GM18870 (cell line): ENCODE measurements at regions not wholly inside any gene's neighbourhood (a gene's known extent, or its start where the extent isn't known, plus 50 kb on each side); places are given as distances from the start of the nearest gene placed in this dataset.
"Not testable (repeated sequence)": the region's sequence is repeated elsewhere in the genome, so short reads cannot be mapped to it uniquely, and the experiment has no call there.

Experiments used
- ATAC-seq: cut with Tn5 transposase; IDR thresholded peaks from one replicate; pipeline ENCODE4 v1.9.1; 2021; ENCODE audit warnings: moderate library complexity; ENCODE audit not compliant: unreplicated experiment

DNA sequence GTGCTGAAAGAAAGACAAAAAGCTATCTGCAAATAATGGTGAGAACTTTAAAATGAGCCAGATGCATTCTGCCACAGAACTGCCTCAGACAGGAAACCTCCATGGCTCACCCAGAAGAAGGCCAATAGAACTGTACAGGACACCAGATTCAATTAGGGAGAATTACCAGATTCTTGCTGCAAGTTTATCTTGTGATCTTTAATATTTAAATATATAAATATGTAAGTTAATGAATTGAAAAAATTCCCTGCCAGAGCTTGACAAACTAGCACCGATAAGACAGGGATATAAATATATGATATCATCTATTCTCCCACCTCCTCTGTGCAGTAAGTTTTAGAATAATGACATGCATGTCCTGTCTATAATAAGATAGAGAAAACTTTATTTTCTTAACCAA lies 252.8 kb downstream of the PLK2 start:
- no peak for ATAC-seq

- no peak for ATAC-seq
Measured at GRCh38 chr5:58204966-58205365, 254.9 kb downstream of the PLK2 start.

DNA sequence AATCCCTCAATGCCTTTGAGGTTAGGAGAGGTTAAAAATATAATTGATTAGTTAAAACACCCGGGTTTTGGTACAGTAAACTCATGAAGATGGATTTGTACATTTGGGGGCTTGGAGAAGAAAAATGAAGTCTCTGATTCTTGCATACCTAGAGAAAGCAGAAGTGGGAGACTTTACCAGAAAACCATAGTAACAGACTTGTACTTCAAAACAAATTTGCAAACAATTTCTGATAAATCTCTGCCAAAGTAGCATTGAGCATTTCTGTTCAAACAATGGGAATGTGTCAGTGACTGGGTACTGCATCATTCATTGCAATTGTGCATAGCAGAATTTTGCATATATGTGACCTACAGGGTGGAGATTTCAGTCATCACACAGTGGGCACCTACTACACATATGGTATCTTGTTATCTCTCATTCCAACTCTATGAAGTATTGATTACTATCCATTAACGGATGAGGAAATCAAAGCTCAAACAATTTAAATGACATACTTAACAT lies 256.9 kb downstream of the PLK2 start:
- ATAC-seq: no peak

DNA sequence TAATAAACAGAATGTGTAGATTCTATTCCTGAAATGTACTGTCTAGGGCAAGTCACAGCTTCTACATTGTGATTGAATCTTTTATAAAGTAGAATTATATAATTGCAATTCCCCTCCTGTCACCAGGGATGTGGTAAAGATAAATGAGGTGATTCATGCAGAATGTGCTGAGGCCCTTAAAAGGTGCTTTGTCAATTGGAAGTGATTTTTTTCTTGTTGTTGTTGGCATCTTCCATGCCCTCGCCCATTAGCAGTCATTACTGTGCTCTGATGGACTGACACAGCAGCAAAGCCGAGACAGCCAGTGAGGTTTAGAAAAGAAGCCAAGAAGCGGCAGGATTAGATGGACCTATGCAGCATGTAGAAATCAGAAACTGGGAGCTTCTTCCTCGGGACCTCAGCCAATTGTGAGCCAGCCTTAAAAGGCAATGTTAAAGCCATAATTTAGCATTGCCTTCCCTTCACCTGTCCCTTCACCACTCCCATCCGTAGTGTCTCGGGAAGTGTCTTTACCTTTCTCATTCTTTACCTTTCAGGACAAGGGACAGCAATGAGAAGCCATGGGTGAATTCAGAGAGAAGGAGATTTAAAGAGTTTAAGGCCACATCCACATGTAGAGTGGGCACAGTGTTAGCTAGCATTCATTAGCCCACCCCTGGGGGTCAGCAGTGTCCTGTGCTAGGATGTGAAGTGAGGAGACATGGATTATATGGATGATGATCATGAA lies 257.8 kb downstream of the PLK2 start:
- ATAC-seq: no peak

GRCh38 chr5:58200451-58200850 lies 259.4 kb downstream of the PLK2 start:
- no peak for ATAC-seq

GRCh38 chr5:58199087-58199486 lies 260.8 kb downstream of the PLK2 start:
- ATAC-seq: no peak

GRCh38 chr5:58198330-58198729 lies 261.6 kb downstream of the PLK2 start:
- no peak for ATAC-seq

DNA sequence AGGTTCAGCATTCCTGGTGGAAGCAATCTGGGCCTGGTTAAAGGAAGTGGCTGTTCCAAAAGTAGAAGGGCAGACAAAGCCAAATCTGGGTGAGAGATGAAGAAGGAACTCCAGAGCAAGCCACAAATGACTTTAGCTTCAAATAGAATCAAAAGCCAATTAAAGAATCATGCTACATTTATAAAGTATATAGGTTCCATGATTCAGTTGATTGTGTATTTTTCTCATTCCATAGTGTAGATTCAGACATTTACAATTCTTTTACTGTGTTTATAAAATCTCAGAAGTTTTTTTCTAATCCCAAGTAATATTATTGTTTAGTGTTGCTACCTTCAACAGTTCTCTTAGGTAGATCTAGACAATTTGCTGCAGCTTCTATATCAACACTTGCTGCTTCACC lies 262.0 kb downstream of the PLK2 start:
- no peak for ATAC-seq

GRCh38 chr5:58191443-58191842 lies 268.4 kb downstream of the PLK2 start:
- ATAC-seq: no peak

- ATAC-seq: no peak
Measured at GRCh38 chr5:58188262-58188651, 271.6 kb downstream of the PLK2 start.

DNA sequence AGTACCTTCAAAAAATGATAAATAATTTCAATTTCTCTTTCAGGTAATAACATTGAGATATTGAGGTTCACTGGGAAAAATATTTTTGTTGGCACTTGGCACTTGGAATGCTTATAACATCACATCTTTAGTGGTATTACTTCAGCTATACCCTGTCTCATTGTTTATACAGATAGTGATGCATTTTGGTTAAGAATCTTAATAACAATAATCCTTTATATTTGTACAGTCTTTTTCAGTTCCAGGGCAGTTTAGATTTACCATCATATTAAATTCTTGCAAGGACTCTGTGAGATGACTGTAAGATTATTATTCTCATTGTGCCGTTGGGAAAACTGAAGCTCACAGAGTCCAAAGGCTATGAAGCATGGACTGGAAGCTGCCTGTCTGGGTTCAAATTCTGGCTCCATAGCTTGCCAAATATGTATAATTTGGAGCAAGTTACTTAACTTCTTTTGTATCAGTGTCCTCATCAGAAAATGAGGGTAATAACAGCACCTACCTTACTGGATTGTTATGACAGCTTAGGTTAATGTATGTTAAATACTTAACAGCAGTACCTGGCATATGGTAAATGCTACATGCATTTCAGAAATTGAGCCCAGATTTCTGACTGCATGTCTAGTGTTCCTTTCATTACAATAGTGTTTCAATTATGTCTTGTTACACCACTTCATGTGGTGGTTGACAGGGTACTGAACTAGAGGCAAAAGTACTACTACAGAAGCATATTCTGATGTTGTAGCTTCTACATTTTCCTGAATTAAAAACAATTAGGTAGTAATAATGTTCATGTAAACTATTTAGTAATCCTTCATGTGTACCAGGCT lies 272.2 kb downstream of the PLK2 start:
- no peak for ATAC-seq

GRCh38 chr5:58185801-58186200 lies 274.1 kb downstream of the PLK2 start:
- ATAC-seq: no peak

- no peak for ATAC-seq
Measured at GRCh38 chr5:58185397-58185796, 274.5 kb downstream of the PLK2 start.

GRCh38 chr5:58184910-58185309 lies 275.0 kb downstream of the PLK2 start:
- ATAC-seq: no peak

DNA sequence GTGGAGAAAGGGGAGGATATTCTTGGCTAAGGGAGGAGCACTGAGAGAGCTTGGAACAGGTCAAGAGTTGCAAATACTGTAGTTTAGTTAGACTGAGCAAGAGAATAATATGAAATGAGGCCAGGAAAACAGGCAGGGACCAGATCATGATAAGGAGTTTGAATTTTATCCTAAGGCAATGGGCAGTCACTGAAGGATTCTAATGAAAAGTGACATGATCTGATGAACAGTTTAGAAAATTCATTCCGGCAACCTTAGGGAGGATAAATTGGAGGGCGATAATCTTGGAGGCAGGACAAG lies 276.1 kb downstream of the PLK2 start:
- ATAC-seq: no peak

DNA sequence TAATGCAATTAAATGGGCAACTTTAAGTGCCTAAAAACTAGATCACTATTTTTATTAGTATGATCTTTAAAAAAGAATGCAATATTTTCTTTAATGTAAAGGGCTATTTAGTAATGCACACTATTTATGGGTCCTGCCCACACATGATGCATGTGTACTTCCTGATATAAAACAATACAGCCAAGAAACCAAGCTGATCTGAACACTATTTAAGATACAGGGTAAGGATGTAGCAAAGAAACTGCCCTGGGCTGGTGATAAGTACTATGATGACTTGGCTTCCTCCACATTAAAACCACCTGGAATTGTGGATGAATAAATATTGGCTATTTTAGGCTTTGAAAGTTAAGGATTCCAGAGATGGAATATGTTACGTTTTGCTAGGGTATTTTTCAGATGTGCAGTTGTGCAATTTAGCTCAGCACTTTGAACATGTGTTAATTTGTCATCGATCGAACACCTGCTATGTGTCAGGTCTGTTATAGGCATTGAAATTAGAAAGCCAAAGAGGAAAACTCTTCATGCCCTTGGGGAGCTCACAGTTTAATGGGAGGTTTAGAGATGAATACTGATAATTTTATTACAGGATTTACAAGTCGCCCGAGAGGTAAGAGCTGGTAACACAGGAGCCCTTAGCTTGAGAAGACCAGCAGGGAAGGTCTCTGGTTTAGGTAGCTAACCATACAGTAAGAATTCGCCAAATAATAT lies 276.7 kb downstream of the PLK2 start:
- no peak for ATAC-seq

GRCh38 chr5:58182287-58182841 lies 277.5 kb downstream of the PLK2 start:
- ATAC-seq: no peak

DNA sequence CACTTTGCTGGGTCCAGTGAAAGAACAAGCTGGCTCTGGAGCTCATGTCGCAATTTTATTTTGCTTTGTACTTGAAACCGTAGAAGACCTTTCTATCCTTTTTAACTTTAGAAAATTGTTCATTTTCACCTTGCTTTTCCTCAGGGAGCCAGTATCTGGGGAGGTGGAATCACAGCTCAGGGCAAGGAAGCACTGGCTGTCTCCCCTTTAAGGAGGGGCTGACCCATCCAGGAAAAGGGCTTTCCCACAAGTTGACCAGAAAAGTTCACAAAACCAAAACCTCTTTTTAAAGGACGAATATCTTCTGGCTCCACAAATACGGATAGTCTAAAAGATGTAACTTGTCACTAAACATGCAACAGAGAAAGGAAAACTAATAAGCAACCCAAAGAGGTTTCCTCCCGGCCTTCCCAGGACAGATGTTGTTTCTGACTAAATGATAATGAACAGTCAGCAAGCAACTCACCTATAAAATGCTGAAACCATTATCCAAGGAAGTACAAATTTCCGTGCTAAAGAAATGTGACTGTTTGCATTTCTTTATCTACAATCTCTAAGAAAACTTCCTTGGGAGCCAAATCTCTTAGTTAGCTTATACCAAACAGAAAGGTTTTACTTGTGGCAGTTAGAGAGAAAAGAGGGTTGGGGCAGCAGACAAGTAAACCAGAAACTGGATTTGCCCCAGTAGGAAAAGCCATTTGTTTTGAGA lies 278.2 kb downstream of the PLK2 start:
- ATAC-seq: no peak

DNA sequence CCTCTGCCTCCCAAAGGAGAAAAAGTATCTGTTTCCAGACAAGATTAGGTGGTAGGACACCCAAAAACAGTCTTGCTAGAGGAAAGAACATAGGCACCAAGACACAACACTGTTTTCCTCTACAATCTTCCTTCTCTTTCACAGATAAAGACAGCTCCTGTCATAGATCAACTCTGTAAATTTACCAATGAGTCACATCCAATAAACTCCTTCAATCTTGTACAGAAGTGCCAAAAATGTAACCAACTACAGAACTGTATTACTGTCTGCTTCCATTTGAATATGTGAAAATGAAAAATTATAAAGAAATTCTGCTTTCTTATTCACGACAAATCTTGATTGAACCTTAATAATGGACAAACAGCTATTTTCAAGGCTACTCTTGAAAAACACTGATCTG lies 286.9 kb downstream of the PLK2 start:
- no peak for ATAC-seq

- ATAC-seq: no peak
Measured at GRCh38 chr5:58165152-58165551, 294.7 kb downstream of the PLK2 start.

GRCh38 chr5:58161889-58162288 lies 298.0 kb downstream of the PLK2 start:
- ATAC-seq: not testable (repeated sequence)
